ENCODE measurements at regions not wholly inside any gene's neighbourhood (a gene's known extent, or its start where the extent isn't known, plus 50 kb on each side); places are given as distances from the start of the nearest gene placed in this dataset.

DNA sequence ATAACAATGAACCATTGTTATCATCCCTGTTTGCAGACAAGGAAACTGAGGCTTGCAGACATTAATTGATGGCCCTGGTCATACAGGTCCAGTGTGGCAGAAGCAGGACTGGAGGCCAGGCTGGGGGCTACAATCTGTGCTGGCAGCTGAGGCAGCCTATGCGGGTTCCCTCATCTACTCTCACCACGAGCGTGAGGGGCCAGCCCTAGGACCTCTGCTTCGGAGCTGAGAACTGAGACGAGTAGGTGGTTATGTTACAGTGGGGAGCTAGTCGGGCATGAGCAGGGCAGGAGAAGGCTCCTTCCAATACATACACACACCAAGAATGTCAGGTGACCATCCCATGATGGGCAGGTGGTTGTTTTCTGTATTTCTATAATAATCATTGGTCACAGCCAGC is 82.2 kb upstream of the ASB18 start:
- TF ChIP-seq, protein P1, sequence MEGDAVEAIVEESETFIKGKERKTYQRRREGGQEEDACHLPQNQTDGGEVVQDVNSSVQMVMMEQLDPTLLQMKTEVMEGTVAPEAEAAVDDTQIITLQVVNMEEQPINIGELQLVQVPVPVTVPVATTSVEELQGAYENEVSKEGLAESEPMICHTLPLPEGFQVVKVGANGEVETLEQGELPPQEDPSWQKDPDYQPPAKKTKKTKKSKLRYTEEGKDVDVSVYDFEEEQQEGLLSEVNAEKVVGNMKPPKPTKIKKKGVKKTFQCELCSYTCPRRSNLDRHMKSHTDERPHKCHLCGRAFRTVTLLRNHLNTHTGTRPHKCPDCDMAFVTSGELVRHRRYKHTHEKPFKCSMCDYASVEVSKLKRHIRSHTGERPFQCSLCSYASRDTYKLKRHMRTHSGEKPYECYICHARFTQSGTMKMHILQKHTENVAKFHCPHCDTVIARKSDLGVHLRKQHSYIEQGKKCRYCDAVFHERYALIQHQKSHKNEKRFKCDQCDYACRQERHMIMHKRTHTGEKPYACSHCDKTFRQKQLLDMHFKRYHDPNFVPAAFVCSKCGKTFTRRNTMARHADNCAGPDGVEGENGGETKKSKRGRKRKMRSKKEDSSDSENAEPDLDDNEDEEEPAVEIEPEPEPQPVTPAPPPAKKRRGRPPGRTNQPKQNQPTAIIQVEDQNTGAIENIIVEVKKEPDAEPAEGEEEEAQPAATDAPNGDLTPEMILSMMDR (IDR thresholded peaks at IDR 0.05) = no peak
- TF ChIP-seq, protein P2, sequence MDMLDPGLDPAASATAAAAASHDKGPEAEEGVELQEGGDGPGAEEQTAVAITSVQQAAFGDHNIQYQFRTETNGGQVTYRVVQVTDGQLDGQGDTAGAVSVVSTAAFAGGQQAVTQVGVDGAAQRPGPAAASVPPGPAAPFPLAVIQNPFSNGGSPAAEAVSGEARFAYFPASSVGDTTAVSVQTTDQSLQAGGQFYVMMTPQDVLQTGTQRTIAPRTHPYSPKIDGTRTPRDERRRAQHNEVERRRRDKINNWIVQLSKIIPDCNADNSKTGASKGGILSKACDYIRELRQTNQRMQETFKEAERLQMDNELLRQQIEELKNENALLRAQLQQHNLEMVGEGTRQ (IDR thresholded peaks at IDR 0.05) = no peak
- TF ChIP-seq POLR2A (IDR thresholded peaks at IDR 0.05; ENCODE audit: low read length) = no peak
- no peak for TF ChIP-seq HEYL (CRISPR knock-in tag; IDR thresholded peaks at IDR 0.05)
